HepG2 (cell line): ENCODE measurements at regions not wholly inside any gene's neighbourhood (a gene's known extent, or its start where the extent isn't known, plus 50 kb on each side); places are given as distances from the start of the nearest gene placed in this dataset.
A peak's percentile ranks its signal among the peaks of the same experiment; 100 is the strongest.

Experiments used
- ADNP ChIP-seq: sonication (generic); formaldehyde crosslinking; IDR thresholded peaks from 2 replicates; pipeline ENCODE4 v1.4.0; 2020; ENCODE audit warnings: missing genetic modification reagents
- BRD4 ChIP-seq: sonication (generic); formaldehyde crosslinking; IDR thresholded peaks from 2 replicates; pipeline ENCODE4 v1.4.0; 2020; ENCODE audit warnings: missing genetic modification reagents
- CHCHD3 ChIP-seq: sonication (generic); formaldehyde crosslinking; IDR thresholded peaks from 2 replicates; pipeline ENCODE4 v1.8.0; 2022; ENCODE audit warnings: mild to moderate bottlenecking, missing genetic modification reagents, moderate library complexity
- FOXC1 ChIP-seq: sonication (generic); formaldehyde crosslinking; IDR thresholded peaks from 2 replicates; pipeline ENCODE4 v1.8.0; 2022; ENCODE audit warnings: mild to moderate bottlenecking, missing genetic modification reagents, borderline replicate concordance
- FOXK1 ChIP-seq: sonication (generic); formaldehyde crosslinking; IDR thresholded peaks from 2 replicates; pipeline ENCODE4 v1.4.0; 2020; ENCODE audit warnings: low read depth, missing genetic modification reagents, borderline replicate concordance
- IKZF5 ChIP-seq: IDR thresholded peaks from 2 replicates; pipeline ENCODE4 v1.6.1; 2018; ENCODE audit warnings: missing genetic modification reagents, mild to moderate bottlenecking, missing compliant biosample characterization
- KAT2B ChIP-seq: fragments of 150-350 bp; IDR thresholded peaks from 2 replicates; pipeline ENCODE4 v1.6.1; 2014; ENCODE audit warnings: low read depth, low read length, borderline replicate concordance
- KAT8 ChIP-seq: IDR thresholded peaks from 2 replicates; pipeline ENCODE4 v1.6.1; 2016; ENCODE audit warnings: missing genetic modification reagents, missing compliant biosample characterization
- NCOA2 ChIP-seq: sonication (generic); formaldehyde crosslinking; IDR thresholded peaks from 2 replicates; pipeline ENCODE4 v1.8.0; 2022; ENCODE audit warnings: inconsistent platforms
- PATZ1 ChIP-seq: sonication (generic); formaldehyde crosslinking; IDR thresholded peaks from 2 replicates; pipeline ENCODE4 v1.4.0; 2020; ENCODE audit warnings: missing genetic modification reagents
- PBX2 ChIP-seq: IDR thresholded peaks from 2 replicates; pipeline ENCODE4 v1.6.1; 2016; ENCODE audit warnings: control low read depth
- RFX5 ChIP-seq: IDR thresholded peaks from 2 replicates; pipeline ENCODE4 v1.6.1; 2011; ENCODE audit warnings: low read depth, low read length, improper control_type of control experiment
- SRSF1 ChIP-seq: fragments of 200-400 bp; formaldehyde crosslinking; optimal IDR thresholded peaks from 2 replicates; pipeline ENCODE3; 2017; ENCODE audit warnings: mild to moderate bottlenecking, low read depth, low read length, moderate library complexity
- SSRP1 ChIP-seq: IDR thresholded peaks from 2 replicates; pipeline ENCODE4 v1.6.1; 2016; ENCODE audit warnings: control low read depth
- STAG1 ChIP-seq: sonication (generic); formaldehyde crosslinking; IDR thresholded peaks from 2 replicates; pipeline ENCODE4 v1.4.0; 2020; ENCODE audit warnings: missing genetic modification reagents
- TERF1 ChIP-seq: sonication (generic); formaldehyde crosslinking; IDR thresholded peaks from 2 replicates; pipeline ENCODE4 v1.8.0; 2022; ENCODE audit warnings: mild to moderate bottlenecking, missing genetic modification reagents, moderate library complexity
- ZBTB2 ChIP-seq: sonication (generic); formaldehyde crosslinking; IDR thresholded peaks from 2 replicates; pipeline ENCODE4 v1.8.0; 2022; ENCODE audit warnings: low read depth, missing genetic modification reagents
- ZBTB21 ChIP-seq: sonication (generic); formaldehyde crosslinking; IDR thresholded peaks from 2 replicates; pipeline ENCODE4 v1.4.0; 2020; ENCODE audit warnings: missing genetic modification reagents
- ZNF337 ChIP-seq: sonication (generic); formaldehyde crosslinking; IDR thresholded peaks from 2 replicates; pipeline ENCODE4 v1.5.1; 2020; ENCODE audit warnings: missing genetic modification reagents, low read depth, mild to moderate bottlenecking, borderline replicate concordance
- ZNF354B ChIP-seq: sonication (generic); formaldehyde crosslinking; IDR thresholded peaks from 2 replicates; pipeline ENCODE4 v1.8.0; 2022; ENCODE audit warnings: mild to moderate bottlenecking, missing genetic modification reagents
- ZNF550 ChIP-seq: sonication (generic); formaldehyde crosslinking; IDR thresholded peaks from 2 replicates; pipeline ENCODE4 v1.4.0; 2020; ENCODE audit warnings: mild to moderate bottlenecking, missing genetic modification reagents, borderline replicate concordance
- ZNF678 ChIP-seq: sonication (generic); formaldehyde crosslinking; IDR thresholded peaks from 2 replicates; pipeline ENCODE4 v1.4.0; 2020; ENCODE audit warnings: mild to moderate bottlenecking, missing genetic modification reagents
- ZUFSP ChIP-seq: sonication (generic); formaldehyde crosslinking; IDR thresholded peaks from 2 replicates; pipeline ENCODE4 v1.9.0; 2021; ENCODE audit warnings: missing genetic modification reagents, mild to moderate bottlenecking, borderline replicate concordance

GRCh38 chr2:84293791-84294380 lies 165.2 kb downstream of the SUCLG1 start (continued):
- peak; percentile 33; the same call in 1 of the 2 replicates for TF ChIP-seq ZNF337 (CRISPR knock-in tag)
- TF ChIP-seq FOXK1 (CRISPR knock-in tag): peak; percentile 94
- TF ChIP-seq RFX5: no peak
- no peak for TF ChIP-seq ZBTB21 (CRISPR knock-in tag)
- no peak for TF ChIP-seq KAT2B
- TF ChIP-seq IKZF5 (CRISPR knock-in tag): peak; percentile 87
- TF ChIP-seq PBX2: peak; percentile 71
- TF ChIP-seq BRD4 (CRISPR knock-in tag): no peak; the same call in 1 of the 2 replicates
- TF ChIP-seq SRSF1: no peak
- peak; percentile 87 for TF ChIP-seq SSRP1
- no peak for TF ChIP-seq TERF1
- TF ChIP-seq CHCHD3: no peak
- peak; percentile 87 for TF ChIP-seq PATZ1 (CRISPR knock-in tag)
- TF ChIP-seq ZBTB2 (CRISPR knock-in tag): no peak
- TF ChIP-seq FOXC1 (CRISPR knock-in tag): peak; percentile 90
- no peak; the same call in 1 of the 2 replicates for TF ChIP-seq ZNF678
- TF ChIP-seq NCOA2 (CRISPR knock-in tag): peak; percentile 97
- no peak for TF ChIP-seq ZNF354B (CRISPR knock-in tag)
- TF ChIP-seq KAT8 (CRISPR knock-in tag): peak; percentile 81
- TF ChIP-seq ZNF550 (CRISPR knock-in tag): no peak
- peak; percentile 37; the same call in 1 of the 2 replicates for TF ChIP-seq STAG1 (CRISPR knock-in tag)
- no peak; the same call in 1 of the 2 replicates for TF ChIP-seq ZUFSP
- no peak for TF ChIP-seq ADNP (CRISPR knock-in tag)
